ENCODE measurements at regions not wholly inside any gene's neighbourhood (a gene's known extent, or its start where the extent isn't known, plus 50 kb on each side); places are given as distances from the start of the nearest gene placed in this dataset.

- no peaks in the 10 kb centered on the region for H3K27me3 ChIP-seq
- H3K27ac ChIP-seq = no peak overlapping the region
- TF ChIP-seq EZH2phosphoT487 (IDR thresholded peaks at IDR 0.05; ENCODE audit: low read depth, severe bottlenecking, unreplicated experiment) (no peak), CTCF (IDR thresholded peaks at IDR 0.05; ENCODE audit: poor library complexity) (no peak), EZH2 (IDR thresholded peaks at IDR 0.05; ENCODE audit: borderline replicate concordance) (no peak)
- H3K4me1 ChIP-seq (ENCODE audit: insufficient read depth) = no peaks in the 10 kb centered on the region
- H4K20me1 ChIP-seq (ENCODE audit: insufficient read depth, poor library complexity, severe bottlenecking) = no peaks in the 10 kb centered on the region
- no peak for DNase-seq (ENCODE audit: low spot score)
- H3K9me3 ChIP-seq (ENCODE audit: low read depth) = no peaks in the 10 kb centered on the region
- no peak overlapping the region for H3K4me3 ChIP-seq
- no peak overlapping the region for H2AFZ ChIP-seq
- no peaks in the 10 kb centered on the region for H3K36me3 ChIP-seq (replicated peaks; ENCODE audit: insufficient read depth, low read depth)
- H3K79me2 ChIP-seq = no peaks in the 10 kb centered on the region
- 59% methylated on average over 1 of the region's 1 CpG for WGBS (ENCODE audit: low lambda C conversion rate, missing lambda C conversion rate)
- H3K4me2 ChIP-seq = no peak overlapping the region
- no peaks in the 10 kb centered on the region for H3K9me2 ChIP-seq (replicated peaks; ENCODE audit: insufficient read depth)
Measured at GRCh38 chr10:61151059-61151458, 207.1 kb upstream of the RHOBTB1 start.

DNA sequence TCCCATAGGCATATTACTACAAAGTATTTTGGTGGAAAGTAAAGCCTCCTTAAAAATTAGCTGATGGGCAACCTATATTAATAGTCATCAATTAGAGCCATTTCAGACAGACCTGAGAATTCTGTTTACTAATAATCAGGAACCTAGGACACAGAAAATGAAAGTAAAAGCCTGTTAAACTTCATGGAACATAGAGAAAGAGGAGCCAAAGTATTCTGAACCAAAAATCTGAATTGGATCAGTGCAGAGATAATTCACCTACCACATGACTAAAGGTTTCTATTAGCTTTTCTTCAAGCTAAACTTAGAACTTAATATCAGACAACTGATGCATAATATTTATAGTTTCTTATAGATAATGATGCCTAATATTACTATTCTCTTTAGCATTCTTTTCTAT, 204.5 kb upstream of the RHOBTB1 start:
- Histone ChIP-seq H3K4me1 (ENCODE audit: insufficient read depth) (no peaks in the 10 kb centered on the region), H3K9me2 (replicated peaks; ENCODE audit: insufficient read depth) (no peaks in the 10 kb centered on the region), H3K9me3 (ENCODE audit: low read depth) (no peaks in the 10 kb centered on the region), H3K4me2 (no peak overlapping the region), H4K20me1 (ENCODE audit: insufficient read depth, poor library complexity, severe bottlenecking) (no peaks in the 10 kb centered on the region), H2AFZ (no peak overlapping the region), H3K79me2 (no peaks in the 10 kb centered on the region), H3K27me3 (no peaks in the 10 kb centered on the region), H3K27ac (no peak overlapping the region), H3K36me3 (replicated peaks; ENCODE audit: insufficient read depth, low read depth) (no peaks in the 10 kb centered on the region), H3K4me3 (no peak overlapping the region)
- TF ChIP-seq EZH2phosphoT487 (IDR thresholded peaks at IDR 0.05; ENCODE audit: low read depth, severe bottlenecking, unreplicated experiment) (no peak), EZH2 (IDR thresholded peaks at IDR 0.05; ENCODE audit: borderline replicate concordance) (no peak), CTCF (IDR thresholded peaks at IDR 0.05; ENCODE audit: poor library complexity) (no peak)
- DNase-seq (ENCODE audit: low spot score) = no peak

DNA sequence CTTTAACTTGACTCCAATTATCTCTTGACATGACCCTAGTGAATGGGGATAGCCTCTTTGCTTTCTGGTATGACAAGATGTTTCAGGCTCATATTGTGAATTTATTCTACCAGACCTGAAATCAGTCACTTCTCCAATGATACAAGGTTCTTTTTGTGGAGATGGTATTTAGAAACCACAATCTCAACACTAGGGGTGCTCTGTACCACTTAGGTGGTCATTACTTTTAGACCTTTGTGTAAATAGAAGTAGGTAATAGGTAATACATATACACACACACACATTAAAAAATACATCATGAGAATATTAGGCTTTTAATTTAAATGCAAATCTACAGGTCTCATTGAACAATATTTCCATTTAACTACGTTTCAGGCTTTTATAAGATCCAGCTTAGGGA, 199.0 kb upstream of the RHOBTB1 start:
- H3K36me3 ChIP-seq (replicated peaks; ENCODE audit: insufficient read depth, low read depth) = no peaks in the 10 kb centered on the region
- H2AFZ ChIP-seq = no peak overlapping the region
- H3K9me2 ChIP-seq (replicated peaks; ENCODE audit: insufficient read depth) = no peaks in the 10 kb centered on the region
- TF ChIP-seq CTCF (IDR thresholded peaks at IDR 0.05; ENCODE audit: poor library complexity) (no peak), EZH2 (IDR thresholded peaks at IDR 0.05; ENCODE audit: borderline replicate concordance) (no peak), EZH2phosphoT487 (IDR thresholded peaks at IDR 0.05; ENCODE audit: low read depth, severe bottlenecking, unreplicated experiment) (no peak)
- no peak for DNase-seq (ENCODE audit: low spot score)
- no peaks in the 10 kb centered on the region for H3K4me1 ChIP-seq (ENCODE audit: insufficient read depth)
- no peaks in the 10 kb centered on the region for H3K79me2 ChIP-seq
- no peak overlapping the region for H3K4me2 ChIP-seq
- no peak overlapping the region for H3K27ac ChIP-seq
- H4K20me1 ChIP-seq (ENCODE audit: insufficient read depth, poor library complexity, severe bottlenecking) = no peaks in the 10 kb centered on the region
- H3K27me3 ChIP-seq = no peaks in the 10 kb centered on the region
- H3K9me3 ChIP-seq (ENCODE audit: low read depth) = no peaks in the 10 kb centered on the region
- no peak overlapping the region for H3K4me3 ChIP-seq
- 93% methylated on average over 1 of the region's 1 CpG for WGBS (ENCODE audit: low lambda C conversion rate, missing lambda C conversion rate)

GRCh38 chr10:61140765-61141392, 196.9 kb upstream of the RHOBTB1 start:
- Histone ChIP-seq H3K36me3 (replicated peaks; ENCODE audit: insufficient read depth, low read depth) (no peaks in the 10 kb centered on the region), H3K79me2 (no peaks in the 10 kb centered on the region), H3K9me3 (ENCODE audit: low read depth) (no peaks in the 10 kb centered on the region), H3K27me3 (no peaks in the 10 kb centered on the region), H3K9me2 (replicated peaks; ENCODE audit: insufficient read depth) (no peaks in the 10 kb centered on the region), H3K4me1 (ENCODE audit: insufficient read depth) (no peaks in the 10 kb centered on the region), H3K27ac (no peak overlapping the region), H3K4me3 (no peak overlapping the region), H4K20me1 (ENCODE audit: insufficient read depth, poor library complexity, severe bottlenecking) (no peaks in the 10 kb centered on the region), H2AFZ (no peak overlapping the region), H3K4me2 (no peak overlapping the region)
- TF ChIP-seq EZH2phosphoT487 (IDR thresholded peaks at IDR 0.05; ENCODE audit: low read depth, severe bottlenecking, unreplicated experiment) (no peak), EZH2 (IDR thresholded peaks at IDR 0.05; ENCODE audit: borderline replicate concordance) (no peak), CTCF (IDR thresholded peaks at IDR 0.05; ENCODE audit: poor library complexity) (peak; percentile 80)
- peak; percentile 62 for DNase-seq (ENCODE audit: low spot score)
- 40% methylated on average over 7 of the region's 7 CpGs for WGBS (ENCODE audit: low lambda C conversion rate, missing lambda C conversion rate)
